Uterus (tissue), 2 donors: ENCODE measurements at regions not wholly inside any gene's neighbourhood (a gene's known extent, or its start where the extent isn't known, plus 50 kb on each side); places are given as distances from the start of the nearest gene placed in this dataset.

Experiments used
- POLR2A ChIP-seq, 2 donors: fragments of 450-650 bp; IDR thresholded peaks; one replicate each; pipeline ENCODE4 v1.6.1; 2016; ENCODE audit warnings: antibody characterized with exemption in 2 of 2, mild to moderate bottlenecking in 1 of 2, moderate library complexity in 1 of 2
- TF ChIP-seq, protein P1 (sequence below), 4 experiments: fragments of 200-600 bp in 2 of 4; fragments of 450-650 bp in 2 of 4; sonication (generic) in 2 of 4; IDR thresholded peaks; one replicate each; pipeline ENCODE4 v1.5.1; 2016 to 2019; ENCODE audit warnings: antibody characterized with exemption in 4 of 4, mild to moderate bottlenecking in 2 of 4, moderate library complexity in 1 of 4

DNA sequence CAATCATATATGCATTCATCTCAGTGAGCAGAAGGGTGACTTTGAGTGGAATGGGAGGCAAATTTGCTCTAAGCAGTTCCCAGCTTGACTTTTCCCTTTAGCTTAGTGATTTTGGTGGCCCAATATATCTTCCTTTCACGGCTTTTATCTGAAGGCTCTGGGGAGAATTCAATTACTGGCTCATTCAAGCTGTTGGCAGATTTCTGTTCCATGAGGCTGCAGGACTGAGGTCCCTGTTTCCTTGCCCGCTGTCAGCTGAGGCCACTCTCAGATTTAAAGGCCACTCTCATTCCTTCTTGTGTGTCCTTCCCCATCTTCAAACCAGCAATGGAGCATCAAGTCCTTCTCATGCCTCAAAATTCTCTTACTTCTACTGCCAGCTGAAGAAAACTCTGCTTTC, 170.4 kb upstream of the ATP10A start:
- TF ChIP-seq, protein P1, sequence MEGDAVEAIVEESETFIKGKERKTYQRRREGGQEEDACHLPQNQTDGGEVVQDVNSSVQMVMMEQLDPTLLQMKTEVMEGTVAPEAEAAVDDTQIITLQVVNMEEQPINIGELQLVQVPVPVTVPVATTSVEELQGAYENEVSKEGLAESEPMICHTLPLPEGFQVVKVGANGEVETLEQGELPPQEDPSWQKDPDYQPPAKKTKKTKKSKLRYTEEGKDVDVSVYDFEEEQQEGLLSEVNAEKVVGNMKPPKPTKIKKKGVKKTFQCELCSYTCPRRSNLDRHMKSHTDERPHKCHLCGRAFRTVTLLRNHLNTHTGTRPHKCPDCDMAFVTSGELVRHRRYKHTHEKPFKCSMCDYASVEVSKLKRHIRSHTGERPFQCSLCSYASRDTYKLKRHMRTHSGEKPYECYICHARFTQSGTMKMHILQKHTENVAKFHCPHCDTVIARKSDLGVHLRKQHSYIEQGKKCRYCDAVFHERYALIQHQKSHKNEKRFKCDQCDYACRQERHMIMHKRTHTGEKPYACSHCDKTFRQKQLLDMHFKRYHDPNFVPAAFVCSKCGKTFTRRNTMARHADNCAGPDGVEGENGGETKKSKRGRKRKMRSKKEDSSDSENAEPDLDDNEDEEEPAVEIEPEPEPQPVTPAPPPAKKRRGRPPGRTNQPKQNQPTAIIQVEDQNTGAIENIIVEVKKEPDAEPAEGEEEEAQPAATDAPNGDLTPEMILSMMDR (IDR thresholded peaks at IDR 0.05), result no peak
- TF ChIP-seq POLR2A (IDR thresholded peaks at IDR 0.05), result no peak
